ENCODE measurements at regions not wholly inside any gene's neighbourhood (a gene's known extent, or its start where the extent isn't known, plus 50 kb on each side); places are given as distances from the start of the nearest gene placed in this dataset.
"Not testable (repeated sequence)": the region's sequence is repeated elsewhere in the genome, so short reads cannot be mapped to it uniquely, and the experiment has no call there.

DNA sequence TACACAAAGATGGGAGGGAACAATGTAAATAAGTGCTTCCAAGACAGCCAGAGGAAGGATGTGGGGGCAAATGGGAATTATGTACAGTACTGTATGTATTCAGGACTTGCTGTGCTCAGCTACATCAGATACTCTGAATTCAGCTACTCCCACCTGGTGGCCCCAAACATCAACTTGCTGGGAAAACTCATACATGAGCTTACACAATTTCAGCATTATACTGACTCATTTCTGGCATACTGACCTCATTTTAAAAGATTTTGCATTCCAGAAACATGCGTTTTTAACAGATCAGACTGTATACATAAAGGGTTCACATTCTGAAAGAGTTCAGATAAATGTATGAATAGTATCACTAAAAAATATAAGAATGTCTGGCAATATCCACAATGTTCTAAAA, 59.7 kb downstream of the GPX5 start:
- no peak for FAIRE-seq

DNA sequence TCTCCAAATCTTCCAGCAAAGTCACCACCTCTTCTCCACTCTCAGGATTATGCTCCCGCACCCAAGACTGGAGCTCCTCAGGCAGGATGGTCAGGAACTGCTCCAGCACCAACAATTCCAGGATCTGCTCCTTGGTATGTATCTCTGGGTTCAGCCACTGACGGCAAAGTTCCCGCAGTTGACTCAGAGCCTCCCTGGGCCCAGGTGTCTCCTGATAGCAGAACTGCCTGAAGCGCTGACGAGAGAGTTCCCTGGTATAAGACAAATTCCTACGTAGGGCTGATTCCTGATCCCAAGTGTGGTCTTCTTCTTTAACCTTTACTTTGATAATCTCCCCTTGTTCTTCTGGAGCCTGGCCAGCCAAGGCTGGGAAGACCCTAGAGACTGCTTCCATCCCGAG, 60.6 kb downstream of the GPX5 start:
- FAIRE-seq, result no peak

DNA sequence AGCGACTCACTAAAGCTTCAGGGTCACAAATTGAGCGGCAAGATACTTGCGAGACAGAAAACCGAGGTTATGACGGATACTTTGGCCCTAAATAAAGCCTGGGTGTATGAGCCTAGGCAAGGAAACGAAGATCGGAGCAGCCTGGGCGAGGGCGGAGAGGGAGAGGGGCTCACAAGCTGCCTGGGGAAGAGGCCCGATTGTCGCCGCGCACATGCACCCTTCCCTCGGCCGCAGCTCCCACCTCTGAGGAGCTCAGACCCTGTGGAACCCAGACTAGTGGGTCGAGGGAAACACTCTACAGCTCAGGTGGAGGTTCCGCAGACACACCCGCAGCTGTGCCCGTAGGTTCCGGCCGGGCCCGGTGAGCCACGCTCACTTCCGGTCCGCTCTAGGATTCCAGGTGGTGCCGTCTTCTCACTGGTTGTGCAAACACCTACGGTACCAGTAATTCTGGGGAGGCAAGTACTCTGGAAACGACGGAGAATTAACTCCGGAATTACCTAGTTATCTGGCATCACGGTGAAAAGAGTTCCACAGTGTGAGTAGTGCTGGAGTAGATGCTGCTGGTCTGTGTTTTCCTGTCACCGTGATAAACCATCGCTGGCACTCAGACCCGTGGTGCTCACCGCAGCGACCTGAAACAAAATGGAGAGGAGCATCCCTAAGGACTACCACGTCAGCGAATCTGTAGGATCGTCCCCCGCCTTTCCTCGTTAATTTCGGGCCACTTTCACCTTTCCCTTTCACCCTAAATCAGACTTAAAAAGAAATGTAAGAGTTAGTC, 61.5 kb downstream of the GPX5 start:
- FAIRE-seq, result no peak

DNA sequence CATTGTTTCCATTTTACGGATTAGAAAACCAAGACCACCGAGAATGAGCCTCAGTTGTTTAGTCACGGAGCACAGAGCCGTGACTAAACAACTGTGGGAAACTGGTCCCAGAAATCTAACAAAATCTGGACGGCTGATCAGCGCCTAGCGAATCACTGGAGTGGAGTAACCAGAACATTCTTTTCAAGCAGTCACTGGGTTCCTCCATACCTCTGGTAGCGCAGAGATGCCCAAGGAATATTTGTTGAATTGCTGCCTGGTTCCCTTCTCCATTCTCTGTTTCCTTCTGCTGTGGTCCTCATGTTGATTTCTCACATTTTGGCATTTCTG, 62.0 kb downstream of the GPX5 start:
- FAIRE-seq, result no peak

DNA sequence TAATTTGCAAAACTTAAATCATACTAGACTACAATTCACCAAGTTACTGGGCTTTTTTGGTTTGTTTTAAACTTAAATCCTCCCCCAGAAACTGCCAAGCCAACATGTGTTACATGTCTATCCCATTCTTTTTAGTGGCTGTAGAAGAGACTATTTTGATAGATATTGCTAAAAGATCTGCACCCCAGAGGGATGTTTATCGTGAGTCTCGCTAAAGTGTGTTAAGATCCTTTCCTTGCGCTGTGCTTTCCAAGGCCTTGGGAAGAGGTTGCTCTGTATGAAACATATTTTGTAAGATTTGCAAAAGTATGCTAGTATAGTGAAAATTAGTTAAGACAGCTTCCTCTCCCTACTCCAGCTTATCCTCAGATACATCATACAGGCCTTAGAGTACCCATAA, 63.0 kb downstream of the GPX5 start:
- FAIRE-seq, result no peak

DNA sequence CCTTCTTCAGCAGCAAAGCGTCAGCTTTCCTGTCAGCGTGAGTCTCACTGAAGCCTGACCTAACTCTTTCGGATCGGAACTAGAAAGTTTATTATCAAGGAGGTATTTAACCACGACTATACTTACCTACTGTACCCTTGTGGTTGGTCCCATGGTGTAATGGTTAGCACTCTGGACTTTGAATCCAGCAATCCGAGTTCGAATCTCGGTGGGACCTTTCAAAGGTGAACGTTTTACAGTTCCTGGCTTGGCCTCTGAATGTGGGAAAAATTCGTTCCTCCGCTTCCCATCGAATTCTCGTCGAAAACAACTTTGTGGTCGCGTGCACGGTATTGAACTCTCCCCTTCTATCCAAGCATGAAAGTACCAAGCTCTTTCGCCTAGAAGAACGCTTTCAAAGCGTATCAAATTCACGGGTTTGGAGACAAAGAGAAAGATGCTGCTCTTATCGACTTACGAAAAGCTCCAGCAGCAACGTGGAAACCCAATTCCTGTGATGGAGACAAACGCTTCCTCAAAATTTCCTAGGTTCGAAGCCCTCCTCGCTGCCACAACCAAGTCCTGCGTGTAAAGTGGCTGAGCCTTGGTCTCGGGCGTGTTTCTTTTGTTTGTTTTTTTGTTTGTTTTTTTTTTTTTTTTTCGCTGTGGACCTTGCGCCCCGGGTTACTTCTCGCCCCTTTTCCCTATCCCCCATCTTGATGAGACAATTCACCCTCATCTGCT, 63.7 kb downstream of the GPX5 start:
- no peak for FAIRE-seq

DNA sequence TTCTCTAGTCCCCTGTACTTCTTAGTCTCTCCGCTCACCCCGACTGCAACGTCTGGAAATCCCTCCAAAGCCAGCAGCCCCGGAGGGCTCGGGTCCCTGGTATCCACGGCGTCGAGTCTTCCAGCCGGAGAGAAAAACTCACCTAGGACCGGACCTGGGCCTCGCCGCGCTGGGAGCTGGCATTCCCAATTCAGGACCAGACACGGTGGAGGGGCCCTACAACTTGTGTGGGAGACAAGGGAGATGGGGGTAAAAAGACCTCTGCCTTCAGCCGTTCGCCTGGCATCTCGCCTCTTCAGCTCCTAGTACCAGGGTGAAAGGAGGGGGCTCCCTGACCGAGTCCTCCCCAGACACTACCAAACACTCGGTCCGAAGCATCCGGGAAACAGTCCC, 64.3 kb downstream of the GPX5 start:
- FAIRE-seq, result no peak

DNA sequence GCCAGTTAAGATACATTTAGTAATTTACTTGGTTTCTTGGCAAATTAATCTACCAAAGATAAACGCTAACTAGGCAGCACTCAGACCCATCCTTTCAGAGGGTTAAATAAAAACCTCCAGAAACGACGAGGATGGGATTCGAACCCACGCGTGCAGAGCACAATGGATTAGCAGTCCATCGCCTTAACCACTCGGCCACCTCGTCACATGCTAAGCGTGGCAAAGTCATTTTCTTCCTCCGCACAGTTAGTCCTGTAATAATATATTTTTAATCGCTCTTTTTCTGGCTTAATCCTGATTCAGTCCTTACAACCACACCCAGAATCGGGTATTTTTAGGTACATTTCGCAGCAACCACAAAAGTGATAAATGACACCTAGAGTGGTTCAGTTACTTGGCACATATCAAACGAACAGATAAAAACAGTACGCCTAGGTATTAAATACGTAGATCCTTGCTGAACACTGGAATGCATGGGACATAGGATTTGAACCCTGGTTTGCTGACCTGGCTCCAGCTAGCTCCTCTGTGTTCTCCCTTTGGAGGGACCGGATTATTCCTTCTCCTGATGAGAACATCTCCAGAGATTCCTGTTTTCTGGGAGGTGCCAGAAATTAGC, 71.6 kb downstream of the GPX5 start:
- no peak for FAIRE-seq

DNA sequence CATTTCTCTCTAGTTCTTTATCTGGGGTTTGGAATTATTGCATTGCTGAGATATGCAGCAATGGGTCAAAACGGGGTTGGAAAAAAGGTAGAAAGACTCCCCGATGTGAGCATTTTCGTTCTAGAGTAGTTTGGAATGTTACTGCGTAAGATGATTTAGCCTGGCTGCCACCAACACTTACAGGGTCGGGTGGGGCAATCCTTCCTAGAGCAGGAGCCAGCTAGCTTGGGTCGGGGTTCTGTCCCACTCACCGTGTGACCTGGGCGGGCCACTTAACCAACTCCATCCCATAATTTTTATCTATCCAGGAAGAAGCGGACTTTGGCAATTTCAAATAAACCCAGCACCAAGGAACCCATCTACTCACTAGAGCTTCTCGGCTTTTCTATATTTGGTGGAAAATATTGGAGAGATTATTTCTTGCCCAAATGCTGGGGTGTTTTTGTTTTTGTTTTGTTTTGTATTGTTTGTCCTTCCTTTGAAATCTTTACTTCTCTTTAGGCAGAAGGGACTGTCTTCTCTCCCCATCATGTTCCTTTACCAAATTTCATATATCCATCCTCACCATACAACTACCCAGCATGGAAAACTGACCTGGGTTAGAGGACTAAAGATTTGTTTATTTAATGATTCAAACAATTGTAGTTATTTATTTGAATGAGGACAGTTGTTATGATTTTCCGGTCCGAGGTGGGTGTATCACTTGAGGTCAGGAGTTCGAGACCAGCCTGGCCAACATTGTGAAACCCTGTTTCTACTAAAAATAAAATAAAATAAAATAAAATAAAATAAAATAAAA, 72.4 kb downstream of the GPX5 start:
- FAIRE-seq, result no peak

DNA sequence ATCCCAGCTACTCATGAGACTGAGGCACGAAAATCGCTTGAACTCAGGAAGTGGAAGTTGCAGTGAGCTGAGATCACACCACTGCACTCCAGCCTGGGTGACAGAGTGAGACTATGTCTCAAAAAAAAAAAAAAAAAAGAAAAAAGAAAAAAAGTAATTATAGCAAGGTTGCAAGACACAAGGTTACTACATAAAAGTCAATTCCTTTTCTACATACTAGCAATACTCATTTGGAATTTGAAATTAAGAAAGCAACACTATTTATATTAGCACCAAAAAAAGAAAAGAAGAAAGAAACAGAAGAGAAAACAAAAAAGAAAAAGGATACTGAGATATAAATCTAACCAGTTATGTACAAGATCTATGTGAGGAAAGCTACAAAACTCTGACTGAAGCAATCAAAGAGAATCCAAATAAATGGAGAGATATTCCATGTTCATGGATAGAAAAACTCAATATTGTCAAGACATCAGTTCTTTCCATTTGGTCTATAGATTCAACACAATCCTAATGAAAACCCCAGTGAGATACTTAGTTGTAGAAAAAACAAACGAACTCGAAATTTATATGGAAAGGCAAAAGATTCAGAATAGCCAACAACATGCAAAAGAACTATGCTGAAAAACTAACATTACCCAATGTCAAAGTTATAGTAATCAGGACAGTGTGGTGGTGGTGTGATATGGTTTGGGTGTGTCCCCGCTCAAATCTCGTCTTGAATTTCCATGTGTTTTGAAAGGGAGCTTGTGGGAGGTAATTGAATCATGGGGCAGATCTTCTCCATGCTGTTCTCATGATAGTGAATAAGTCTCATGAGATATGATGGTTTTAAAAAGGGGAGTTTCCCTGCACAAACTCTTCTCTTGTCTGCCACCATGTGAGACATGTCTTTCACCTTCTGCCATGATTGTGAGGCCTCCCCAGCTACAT, 73.3 kb downstream of the GPX5 start:
- no peak for FAIRE-seq

DNA sequence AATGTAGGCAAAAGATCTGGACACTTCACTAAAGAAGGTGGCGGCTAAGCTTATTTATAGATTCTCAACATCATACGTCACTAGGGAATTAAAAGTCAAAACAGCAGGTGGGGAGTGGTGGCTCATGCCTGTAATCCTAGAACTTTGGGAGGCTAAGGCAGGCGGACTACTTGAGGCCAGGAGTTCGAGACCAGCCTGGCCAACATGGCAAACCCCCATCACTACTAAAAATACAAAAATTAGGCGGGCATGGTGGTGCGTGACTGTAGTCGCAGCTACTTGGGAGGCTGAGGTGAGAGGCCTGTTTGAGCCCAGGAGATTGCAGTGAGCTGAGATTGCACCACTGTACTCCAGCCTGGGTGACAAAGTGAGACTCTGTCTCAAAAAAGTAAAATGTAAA, 74.6 kb downstream of the GPX5 start:
- no peak for FAIRE-seq

DNA sequence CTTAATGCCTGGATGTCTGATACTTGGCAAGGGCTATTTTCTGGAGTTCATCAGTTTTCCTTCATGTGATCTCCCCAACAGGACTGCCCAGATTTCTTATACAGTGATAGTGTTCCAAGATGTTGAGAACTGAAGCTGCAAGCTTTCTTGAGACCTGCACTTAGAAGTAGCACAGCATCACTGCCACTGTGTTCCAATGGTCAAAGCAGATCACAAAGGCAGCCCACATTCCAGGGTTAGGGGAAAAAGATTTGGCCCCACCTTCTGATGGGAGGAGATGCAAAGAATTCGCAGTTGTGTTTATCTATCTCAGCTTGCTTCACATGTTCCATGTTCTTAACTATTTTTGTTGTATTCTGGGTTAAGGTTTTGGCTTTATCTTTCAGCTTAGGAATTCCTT, 78.2 kb downstream of the GPX5 start:
- FAIRE-seq, result no peak

DNA sequence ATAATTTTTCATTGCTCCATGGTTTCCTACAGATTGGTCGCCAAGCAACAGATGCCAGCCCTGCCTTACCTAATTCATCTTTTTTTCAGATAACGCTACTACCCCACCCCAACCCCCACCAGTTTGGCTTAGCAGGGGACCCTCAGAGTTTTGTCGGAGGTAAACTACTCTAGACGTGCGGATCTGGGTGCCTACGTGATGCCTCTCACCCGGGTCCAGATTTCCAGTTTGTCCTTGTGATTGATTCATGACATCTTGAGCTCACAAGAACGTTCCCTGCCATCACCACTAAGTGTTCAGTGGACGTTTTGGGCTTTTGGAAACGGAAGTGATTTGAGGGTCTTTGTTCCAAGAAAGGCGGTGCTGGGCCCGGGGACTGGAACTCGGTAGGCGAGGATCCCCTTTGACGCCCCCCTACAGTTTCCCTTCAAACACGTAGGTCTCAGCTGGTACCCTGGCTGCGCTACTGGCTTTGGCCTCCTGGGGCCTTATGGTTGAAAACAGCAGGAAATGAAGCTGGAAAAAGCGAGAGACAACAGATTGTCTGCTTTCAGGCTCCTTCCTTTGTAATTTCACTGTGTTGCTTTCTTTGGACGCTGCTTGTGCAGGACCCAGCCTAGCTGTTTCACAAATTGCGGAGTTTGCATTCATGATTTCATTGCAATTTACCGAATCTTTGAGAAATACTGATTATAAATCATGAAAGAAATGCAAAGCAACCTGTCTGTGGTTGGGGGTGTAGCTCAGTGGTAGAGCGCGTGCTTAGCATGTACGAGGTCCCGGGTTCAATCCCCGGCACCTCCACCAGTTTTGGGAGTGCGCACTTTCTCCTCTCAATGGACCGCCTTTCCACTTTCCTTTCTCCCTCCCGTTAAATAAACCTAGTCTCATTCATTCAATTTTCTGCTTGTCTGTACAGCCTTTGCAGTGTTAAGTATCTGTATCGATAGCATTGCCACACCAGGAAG, 81.0 kb downstream of the GPX5 start:
- no peak for FAIRE-seq

DNA sequence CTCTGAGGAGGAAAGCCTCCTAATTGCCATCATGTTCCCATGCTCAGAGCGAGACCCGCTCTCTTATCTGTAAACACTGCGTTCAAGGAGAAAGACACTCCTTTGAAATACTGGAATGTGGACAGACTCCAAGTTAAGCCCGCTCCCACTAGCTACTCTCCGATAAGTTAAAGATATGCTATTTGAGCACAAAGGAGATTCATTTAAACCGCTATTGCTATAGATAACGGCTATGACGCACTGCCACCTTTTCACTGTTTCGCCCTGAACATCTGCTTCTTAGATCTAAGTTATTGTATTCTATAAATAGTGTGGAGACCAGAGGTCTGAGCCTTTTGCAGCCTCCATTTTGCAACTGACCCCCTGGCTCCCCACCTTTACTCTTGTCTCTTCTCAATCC, 82.3 kb downstream of the GPX5 start:
- FAIRE-seq, result no peak

DNA sequence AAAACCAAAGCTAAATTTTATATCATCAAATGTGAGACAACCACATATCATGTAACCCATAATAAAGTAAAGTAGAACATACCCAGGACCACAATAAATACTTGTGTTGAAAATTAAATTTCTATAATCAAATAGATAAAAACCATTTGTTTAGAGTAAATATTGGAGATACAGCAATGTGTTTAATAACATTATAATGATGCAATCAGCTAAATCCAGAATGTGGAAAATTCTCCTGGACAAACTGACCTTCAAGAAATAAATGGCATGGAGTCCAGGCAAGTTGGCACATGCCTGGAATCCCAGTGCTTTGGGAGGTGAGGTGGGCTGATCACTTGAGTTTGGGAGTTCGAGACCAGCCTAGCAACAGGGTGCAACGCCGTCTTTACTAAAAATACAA, 84.0 kb downstream of the GPX5 start:
- no peak for FAIRE-seq

DNA sequence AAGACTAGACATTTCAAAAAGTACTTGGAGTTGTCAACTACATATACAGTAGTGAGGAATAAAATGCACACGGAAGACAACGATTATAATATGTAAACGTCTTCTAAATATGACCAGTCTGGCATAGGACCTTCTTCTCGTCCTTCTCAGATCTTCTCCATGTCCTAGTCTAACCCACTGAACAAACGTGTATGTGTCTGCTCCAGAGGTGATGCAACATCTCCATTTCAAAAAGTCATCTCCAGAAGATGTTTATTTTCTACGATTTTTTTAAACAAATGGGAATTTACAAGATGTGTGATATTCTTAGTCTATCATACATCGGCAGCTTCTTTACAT, 89.9 kb downstream of the GPX5 start:
- FAIRE-seq, result no peak

DNA sequence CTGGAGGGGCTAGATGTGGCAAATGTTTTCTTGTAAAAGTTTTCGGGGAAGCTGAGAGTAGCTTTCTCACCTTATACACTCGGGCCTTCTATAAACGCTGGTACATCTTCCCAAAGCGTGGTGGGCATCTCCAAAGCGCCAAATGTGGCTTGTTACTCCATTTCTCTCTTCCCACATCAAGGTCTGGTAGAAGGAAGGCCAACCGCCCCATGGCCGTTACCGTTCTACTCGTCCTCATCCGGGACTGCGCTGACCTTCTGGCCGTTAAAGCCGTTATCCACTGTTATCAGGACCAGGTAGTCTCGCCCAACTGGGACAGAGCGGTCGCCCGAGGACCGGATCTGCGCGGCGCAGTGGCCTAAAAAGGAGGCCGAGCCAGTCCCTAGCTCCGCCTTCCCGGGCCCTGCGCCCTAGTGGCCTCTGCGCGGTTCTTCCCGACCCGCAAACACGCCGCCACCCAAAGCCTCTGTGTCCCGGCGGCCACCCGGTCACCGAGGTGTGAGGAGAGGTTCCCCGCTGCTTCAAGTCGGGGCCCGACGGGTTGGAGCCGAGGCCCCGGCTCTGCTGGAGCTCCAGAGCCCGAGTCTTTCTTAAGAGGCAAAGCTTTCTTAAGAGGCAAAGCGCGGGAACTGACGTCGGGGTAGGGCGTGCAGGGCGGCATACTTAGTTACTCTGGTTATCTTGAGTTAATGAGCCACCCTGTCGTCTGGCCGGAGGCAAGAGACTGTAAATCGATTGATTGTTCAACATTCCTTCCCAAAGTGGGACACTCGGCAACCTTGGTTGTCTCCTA, 90.5 kb downstream of the GPX5 start:
- FAIRE-seq, result no peak

DNA sequence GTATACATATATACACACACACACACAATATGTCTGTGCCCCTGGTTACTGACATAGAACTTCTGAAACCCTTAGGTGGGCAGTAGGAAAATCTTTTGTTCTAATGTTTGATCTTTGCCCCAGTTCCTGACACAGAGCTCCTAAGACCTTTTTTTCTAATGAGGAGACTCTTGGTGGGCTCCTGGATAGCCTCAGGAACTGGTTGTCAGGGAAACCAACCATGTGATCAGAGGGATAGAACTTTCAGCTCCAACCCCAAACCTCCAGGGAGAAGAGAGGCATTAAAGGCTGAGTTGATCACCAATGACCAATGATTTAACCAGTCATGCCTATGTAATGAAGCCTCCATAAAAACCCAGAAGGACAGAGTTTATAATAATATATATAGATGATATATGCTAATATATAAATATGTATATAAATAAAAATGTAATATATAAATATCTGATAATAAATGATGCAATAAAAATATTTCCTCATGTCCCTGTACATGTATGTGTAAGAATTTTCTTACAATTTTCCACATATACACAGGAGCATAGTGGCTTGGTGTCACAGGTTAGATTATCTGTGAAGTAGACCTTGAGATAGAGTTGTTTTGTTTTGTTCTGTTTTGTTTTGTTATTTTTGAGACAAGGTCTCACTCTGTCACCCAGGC, 93.3 kb downstream of the GPX5 start:
- no peak for FAIRE-seq

DNA sequence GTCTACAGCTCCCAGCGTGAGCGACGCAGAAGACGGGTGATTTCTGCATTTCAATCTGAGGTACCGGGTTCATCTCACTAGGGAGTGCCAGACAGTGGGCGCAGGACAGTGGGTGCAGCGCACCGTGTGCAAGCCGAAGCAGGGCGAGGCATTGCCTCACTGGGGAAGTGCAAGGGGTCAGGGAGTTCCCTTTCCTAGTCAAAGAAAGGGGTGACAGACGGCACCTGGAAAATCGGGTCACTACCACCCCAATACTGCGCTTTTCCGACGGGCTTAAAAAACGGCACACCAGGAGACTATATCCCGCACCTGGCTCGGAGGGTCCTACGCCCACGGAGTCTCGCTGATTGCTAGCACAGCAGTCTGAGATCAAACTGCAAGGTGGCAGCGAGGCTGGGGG, 95.6 kb downstream of the GPX5 start:
- not testable (repeated sequence) for FAIRE-seq

DNA sequence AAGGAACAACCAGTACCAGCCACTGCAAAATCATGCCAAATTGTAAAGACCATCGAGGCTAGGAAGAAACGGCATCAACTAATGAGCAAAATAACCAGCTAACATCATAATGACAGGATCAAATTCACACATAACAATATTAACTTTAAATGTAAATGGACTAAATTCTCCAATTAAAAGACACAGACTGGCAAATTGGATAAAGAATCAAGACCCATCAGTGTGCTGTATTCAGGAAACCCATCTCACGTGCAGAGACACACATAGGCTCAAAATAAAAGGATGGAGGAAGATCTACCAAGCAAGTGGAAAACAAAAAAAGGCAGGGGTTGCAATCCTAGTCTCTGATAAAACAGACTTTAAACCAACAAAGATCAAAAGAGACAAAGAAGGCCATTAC, 97.6 kb downstream of the GPX5 start:
- not testable (repeated sequence) for FAIRE-seq

All from colon (tissue), 2 donors.